Liver (tissue), 8 donors: ENCODE measurements at regions not wholly inside any gene's neighbourhood (a gene's known extent, or its start where the extent isn't known, plus 50 kb on each side); places are given as distances from the start of the nearest gene placed in this dataset.

Experiments
- DNase-seq: peaks from one replicate; pipeline ENCODE4 v3.0.0-alpha.2; 2017; ENCODE audit warnings: low spot score
- H3K27ac ChIP-seq, 2 donors: one replicate each; pipeline ENCODE4 v1.7.0; 2013; ENCODE audit warnings: inconsistent platforms in 2 of 2, low read length in 2 of 2, control low read depth in 1 of 2, low read depth in 1 of 2, mild to moderate bottlenecking in 1 of 2
- H3K27me3 ChIP-seq, 4 donors: one replicate each; pipeline versions ENCODE4 v1.6.1 to v1.7.0; 2013; ENCODE audit warnings: low read length in 3 of 4, inconsistent platforms in 1 of 4, mild to moderate bottlenecking in 1 of 4, moderate library complexity in 1 of 4; ENCODE audit not compliant: control insufficient read depth in 4 of 4, insufficient read depth in 4 of 4
- H3K36me3 ChIP-seq, 4 donors: one replicate each; pipeline versions ENCODE4 v1.6.1 to v1.7.0; 2013; ENCODE audit warnings: low read length in 3 of 4, mild to moderate bottlenecking in 3 of 4, low read depth in 1 of 4, moderate library complexity in 1 of 4; ENCODE audit not compliant: control insufficient read depth in 4 of 4, insufficient read depth in 3 of 4
- H3K4me1 ChIP-seq, 4 donors: one replicate each; pipeline versions ENCODE4 v1.6.1 to v1.7.0; 2013; ENCODE audit warnings: low read length in 3 of 4, mild to moderate bottlenecking in 3 of 4, moderate library complexity in 1 of 4; ENCODE audit not compliant: control insufficient read depth in 4 of 4, insufficient read depth in 4 of 4
- H3K4me3 ChIP-seq, 3 donors: one replicate each; pipeline versions ENCODE4 v1.6.1 to v1.7.0; 2013; ENCODE audit warnings: low read length in 3 of 3, control low read depth in 1 of 3, low read depth in 1 of 3, mild to moderate bottlenecking in 1 of 3
- H3K9ac ChIP-seq, 2 donors: one replicate each; pipeline ENCODE4 v1.7.0; 2013; ENCODE audit warnings: low read length in 2 of 2, mild to moderate bottlenecking in 2 of 2, moderate library complexity in 2 of 2, control low read depth in 1 of 2, low read depth in 1 of 2
- H3K9me3 ChIP-seq, 4 donors: one replicate each; pipeline versions ENCODE4 v1.6.1 to v1.7.0; 2013; ENCODE audit warnings: low read length in 3 of 4; ENCODE audit not compliant: control insufficient read depth in 4 of 4
- ATF3 ChIP-seq: IDR thresholded peaks from 2 replicates; pipeline ENCODE4 v1.6.1; 2016; ENCODE audit warnings: antibody characterized with exemption
- CTCF ChIP-seq: fragments of 150-350 bp; IDR thresholded peaks from 2 replicates; pipeline ENCODE4 v1.5.1; 2017; ENCODE audit warnings: improper control_type of control experiment, low read depth, low read length; ENCODE audit not compliant: missing input control
- EGR1 ChIP-seq, 2 donors: IDR thresholded peaks; 2 replicates each; pipeline ENCODE4 v1.6.1; 2016 to 2018; ENCODE audit warnings: antibody characterized with exemption in 2 of 2, low read depth in 2 of 2
- FOXA1 ChIP-seq: IDR thresholded peaks from 2 replicates; pipeline ENCODE4 v1.6.1; 2016; ENCODE audit warnings: antibody characterized with exemption
- FOXA2 ChIP-seq: IDR thresholded peaks from 2 replicates; pipeline ENCODE4 v1.6.1; 2016; ENCODE audit warnings: antibody characterized with exemption
- GABPA ChIP-seq, 2 donors: IDR thresholded peaks in 1 of 2; conservative IDR thresholded peaks in 1 of 2; 2 replicates each; pipeline ENCODE4 v1.6.1; 2016; ENCODE audit warnings: antibody characterized with exemption in 2 of 2, mild to moderate bottlenecking in 1 of 2, moderate library complexity in 1 of 2
- HNF4A ChIP-seq, 2 donors: conservative IDR thresholded peaks; 2 replicates each; pipeline ENCODE4 v1.6.1; 2016; ENCODE audit warnings: antibody characterized with exemption in 2 of 2, mild to moderate bottlenecking in 2 of 2
- HNF4G ChIP-seq: IDR thresholded peaks from 2 replicates; pipeline ENCODE4 v1.6.1; 2016; ENCODE audit warnings: antibody characterized with exemption
- JUND ChIP-seq, 2 donors: IDR thresholded peaks; 2 replicates each; pipeline ENCODE4 v1.6.1; 2016; ENCODE audit warnings: antibody characterized with exemption in 2 of 2
- MAX ChIP-seq: IDR thresholded peaks from 2 replicates; pipeline ENCODE4 v1.6.1; 2016; ENCODE audit warnings: antibody characterized with exemption
- NR2F2 ChIP-seq: IDR thresholded peaks from 2 replicates; pipeline ENCODE4 v1.6.1; 2016; ENCODE audit warnings: antibody characterized with exemption
- RAD21 ChIP-seq, 2 donors: IDR thresholded peaks; 2 replicates each; pipeline ENCODE4 v1.6.1; 2016; ENCODE audit warnings: antibody characterized with exemption in 2 of 2, mild to moderate bottlenecking in 2 of 2
- REST ChIP-seq: IDR thresholded peaks from 2 replicates; pipeline ENCODE4 v1.6.1; 2016; ENCODE audit warnings: antibody characterized with exemption, mild to moderate bottlenecking
- RXRA ChIP-seq, 2 donors: IDR thresholded peaks; 2 replicates each; pipeline ENCODE4 v1.6.1; 2017 to 2018; ENCODE audit warnings: antibody characterized with exemption in 2 of 2, mild to moderate bottlenecking in 1 of 2
- SP1 ChIP-seq: IDR thresholded peaks from 2 replicates; pipeline ENCODE4 v1.6.1; 2018; ENCODE audit warnings: antibody characterized with exemption, mild to moderate bottlenecking
- TAF1 ChIP-seq: conservative IDR thresholded peaks from 2 replicates; pipeline ENCODE4 v1.6.1; 2016; ENCODE audit warnings: antibody characterized with exemption, mild to moderate bottlenecking
- YY1 ChIP-seq: IDR thresholded peaks from 2 replicates; pipeline ENCODE4 v1.6.1; 2016; ENCODE audit warnings: antibody characterized with exemption, mild to moderate bottlenecking
- ZBTB33 ChIP-seq: IDR thresholded peaks from 2 replicates; pipeline ENCODE4 v1.6.1; 2016; ENCODE audit warnings: antibody characterized with exemption
- WGBS: extraction: QIAGEN DNeasy Blood & Tissue Kit; methylation state at CpG from one replicate; pipeline ENCODE4 v1.1.7; 2013; 5-methylcytosine and 5-hydroxymethylcytosine counted together
- donor health status: healthy.
- donor health status: healthy.
- donor health status: healthy.
- donor health status: healthy.
- donor health status: healthy.

- no peak overlapping the region for H3K27ac ChIP-seq
- 90% methylated on average over 6 of the region's 6 CpGs for WGBS
- H3K27me3 ChIP-seq = no peaks in the 10 kb centered on the region
- H3K4me3 ChIP-seq = no peak overlapping the region
- no peak for DNase-seq
- no peaks in the 10 kb centered on the region for H3K4me1 ChIP-seq
- H3K9me3 ChIP-seq = peaks cover 0 to 3% (median 0%) of the 10 kb centered on the region in 4 donors
- H3K9ac ChIP-seq = no peak overlapping the region
- no peaks in the 10 kb centered on the region for H3K36me3 ChIP-seq
- no peak for TF ChIP-seq HNF4A (conservative IDR thresholded peaks at IDR 0.05)
- no peak for TF ChIP-seq RAD21 (IDR thresholded peaks at IDR 0.05)
- no peak for TF ChIP-seq REST
- no peak for TF ChIP-seq ATF3
- no peak for TF ChIP-seq FOXA1
- no peak for TF ChIP-seq GABPA (IDR thresholded peaks at IDR 0.05 in 1 of 2, conservative IDR thresholded peaks at IDR 0.05 in 1 of 2)
- TF ChIP-seq ZBTB33 = no peak
- no peak for TF ChIP-seq JUND (IDR thresholded peaks at IDR 0.05)
- no peak for TF ChIP-seq MAX
- TF ChIP-seq YY1 = no peak
- no peak for TF ChIP-seq RXRA (IDR thresholded peaks at IDR 0.05)
- TF ChIP-seq NR2F2 = no peak
- no peak for TF ChIP-seq CTCF
- TF ChIP-seq EGR1 (IDR thresholded peaks at IDR 0.05; ENCODE audit: low read depth in 2 of 2) = no peak
- no peak for TF ChIP-seq TAF1
- TF ChIP-seq SP1 = no peak
- no peak for TF ChIP-seq FOXA2
- no peak for TF ChIP-seq HNF4G
Measured at GRCh38 chr10:54853883-54854282, 52.9 kb upstream of the PCDH15 start.
